PC-3 (cell line): ENCODE measurements at regions not wholly inside any gene's neighbourhood (a gene's known extent, or its start where the extent isn't known, plus 50 kb on each side); places are given as distances from the start of the nearest gene placed in this dataset.

Experiments used
- ATAC-seq: fragments of 200-7000 bp; cut with Tn5 transposase; 2 replicates; pipeline ENCODE4 v1.9.1; 2020; ENCODE audit warnings: mild to moderate bottlenecking, moderate library complexity
- BruUV-seq: library from RNA; stranded (reverse); fragments of 400-500 nt; replicated peaks from 2 replicates; lab custom pipeline; 2021; lab: Mats Ljungman, UMichigan
- CTCF ChIA-PET: fragments of 300-600 bp; sonication (Branson Sonifier 250); formaldehyde crosslinking; loops from one replicate; lab custom pipeline; 2022; ENCODE audit warnings: antibody characterized with exemption; lab: Charles Lee
- POLR2A ChIA-PET: fragments of 300-600 bp; sonication (Branson Sonifier 250); formaldehyde crosslinking; loops from one replicate; lab custom pipeline; 2022; ENCODE audit warnings: antibody characterized with exemption; ENCODE audit not compliant: unreplicated experiment; lab: Charles Lee
- DNase-seq: peaks from one replicate; pipeline ENCODE4 v3.0.0-alpha.2; 2015
- H2AFZ ChIP-seq: fragments of 300-600 bp; sonication (generic); 2 replicates; pipeline ENCODE4 v1.6.0; 2016; ENCODE audit warnings: antibody characterized with exemption, low read length
- H3F3A ChIP-seq: fragments of 300-600 bp; sonication (generic); one replicate; pipeline ENCODE4 v1.6.0; 2017; ENCODE audit warnings: antibody characterized with exemption, low read length, control low read depth, mild to moderate bottlenecking; ENCODE audit not compliant: unreplicated experiment
- H3K27ac ChIP-seq: fragments of 300-600 bp; sonication (generic); 2 replicates; pipeline ENCODE4 v1.5.1; 2016; ENCODE audit warnings: mild to moderate bottlenecking, low read length
- H3K27me3 ChIP-seq: fragments of 300-600 bp; sonication (generic); 2 replicates; pipeline ENCODE4 v1.6.1; 2016; ENCODE audit warnings: low read length, mixed read lengths
- H3K36me3 ChIP-seq: fragments of 300-600 bp; sonication (generic); 2 replicates; pipeline ENCODE4 v1.6.1; 2016; ENCODE audit warnings: low read depth, mixed run types, low read length, mixed read lengths
- H3K4me1 ChIP-seq: fragments of 300-600 bp; sonication (generic); 2 replicates; pipeline ENCODE4 v1.5.1; 2016; ENCODE audit warnings: low read length; ENCODE audit not compliant: insufficient read depth
- H3K4me2 ChIP-seq: fragments of 300-600 bp; sonication (generic); 2 replicates; pipeline ENCODE4 v1.6.0; 2016; ENCODE audit warnings: low read length
- H3K4me3 ChIP-seq: fragments of 300-600 bp; sonication (generic); 2 replicates; pipeline ENCODE4 v1.5.1; 2016; ENCODE audit warnings: mild to moderate bottlenecking, low read length, mixed read lengths
- H3K79me2 ChIP-seq: fragments of 300-600 bp; sonication (generic); 2 replicates; pipeline ENCODE4 v1.6.1; 2017; ENCODE audit warnings: low read length, mixed read lengths
- H3K9ac ChIP-seq: fragments of 300-600 bp; sonication (generic); 2 replicates; pipeline ENCODE4 v1.6.0; 2016; ENCODE audit warnings: mild to moderate bottlenecking, low read length
- H3K9me2 ChIP-seq: fragments of 300-600 bp; sonication (generic); replicated peaks from 2 replicates; pipeline ENCODE4 v1.6.1; 2016; ENCODE audit warnings: mixed run types, low read length, mixed read lengths
- H3K9me3 ChIP-seq: fragments of 300-600 bp; sonication (generic); 2 replicates; pipeline ENCODE4 v1.6.1; 2016; ENCODE audit warnings: low read length, mixed read lengths
- H4K20me1 ChIP-seq: fragments of 300-600 bp; sonication (generic); 2 replicates; pipeline ENCODE4 v1.6.1; 2016; ENCODE audit warnings: low read length, mixed read lengths
- EZH2 ChIP-seq: fragments of 300-600 bp; sonication (generic); IDR thresholded peaks from one replicate; pipeline ENCODE4 v1.6.1; 2017; ENCODE audit warnings: antibody characterized with exemption, mild to moderate bottlenecking, low read length; ENCODE audit not compliant: unreplicated experiment
- EZH2phosphoT487 ChIP-seq: fragments of 300-600 bp; sonication (generic); IDR thresholded peaks from 2 replicates; pipeline ENCODE4 v1.6.1; 2018; ENCODE audit warnings: mild to moderate bottlenecking, antibody characterized with exemption, low read length, borderline replicate concordance
- intact Hi-C: fragments of 100-400 bp; cut with micrococcal nuclease; formaldehyde crosslinking; loops from 2 replicates; pipeline ENCODE4 v1.9.0; 2023
- TF ChIP-seq, protein P1 (sequence below): fragments of 300-600 bp; sonication (generic); conservative IDR thresholded peaks from 2 replicates; pipeline ENCODE4 v1.5.1; 2017; ENCODE audit warnings: antibody characterized with exemption, low read depth, mild to moderate bottlenecking, low read length

DNA sequence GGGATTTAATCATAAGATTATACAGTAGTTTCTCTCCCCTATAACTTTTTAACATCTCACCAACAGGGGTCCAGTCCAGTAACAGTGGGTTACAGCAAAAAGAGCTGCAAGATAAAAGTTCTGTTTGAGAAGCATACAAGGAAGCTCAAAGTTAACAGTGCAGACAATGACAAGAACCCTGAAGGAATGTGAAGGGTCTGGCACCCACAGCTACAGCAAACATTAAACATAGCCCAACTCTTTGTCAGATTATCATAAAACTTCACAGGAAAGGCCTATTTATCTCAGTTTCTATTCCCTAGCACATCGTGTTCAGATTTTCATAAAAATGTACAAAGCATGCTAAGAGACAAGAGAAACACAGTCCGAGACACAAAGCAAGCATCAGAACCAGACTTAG, 309.4 kb downstream of the DIRAS2 start:
- no peak overlapping the region for H3K9ac ChIP-seq
- TF ChIP-seq, protein P1, sequence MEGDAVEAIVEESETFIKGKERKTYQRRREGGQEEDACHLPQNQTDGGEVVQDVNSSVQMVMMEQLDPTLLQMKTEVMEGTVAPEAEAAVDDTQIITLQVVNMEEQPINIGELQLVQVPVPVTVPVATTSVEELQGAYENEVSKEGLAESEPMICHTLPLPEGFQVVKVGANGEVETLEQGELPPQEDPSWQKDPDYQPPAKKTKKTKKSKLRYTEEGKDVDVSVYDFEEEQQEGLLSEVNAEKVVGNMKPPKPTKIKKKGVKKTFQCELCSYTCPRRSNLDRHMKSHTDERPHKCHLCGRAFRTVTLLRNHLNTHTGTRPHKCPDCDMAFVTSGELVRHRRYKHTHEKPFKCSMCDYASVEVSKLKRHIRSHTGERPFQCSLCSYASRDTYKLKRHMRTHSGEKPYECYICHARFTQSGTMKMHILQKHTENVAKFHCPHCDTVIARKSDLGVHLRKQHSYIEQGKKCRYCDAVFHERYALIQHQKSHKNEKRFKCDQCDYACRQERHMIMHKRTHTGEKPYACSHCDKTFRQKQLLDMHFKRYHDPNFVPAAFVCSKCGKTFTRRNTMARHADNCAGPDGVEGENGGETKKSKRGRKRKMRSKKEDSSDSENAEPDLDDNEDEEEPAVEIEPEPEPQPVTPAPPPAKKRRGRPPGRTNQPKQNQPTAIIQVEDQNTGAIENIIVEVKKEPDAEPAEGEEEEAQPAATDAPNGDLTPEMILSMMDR, result no peak
- no peak for TF ChIP-seq EZH2phosphoT487
- TF ChIP-seq EZH2, result no peak
- CTCF ChIA-PET, result no interaction called here
- H3K4me3 ChIP-seq, result no peak overlapping the region
- no peaks in the 10 kb centered on the region for H3K36me3 ChIP-seq
- H2AFZ ChIP-seq, result no peak overlapping the region
- no TSS peak for BruUV-seq
- H4K20me1 ChIP-seq, result no peaks in the 10 kb centered on the region
- ATAC-seq (no peak), DNase-seq (no peak)
- intact Hi-C loops, result no loop called here
- H3K9me2 ChIP-seq, result no peaks in the 10 kb centered on the region
- no peak overlapping the region for H3K27ac ChIP-seq
- H3K4me1 ChIP-seq, result no peaks in the 10 kb centered on the region
- H3K79me2 ChIP-seq, result no peaks in the 10 kb centered on the region
- peaks cover 8% of the 10 kb centered on the region; the same call in 1 of the 2 replicates for H3K27me3 ChIP-seq
- POLR2A ChIA-PET, result no interaction called here
- no peak overlapping the region for H3K4me2 ChIP-seq
- no peaks in the 10 kb centered on the region for H3F3A ChIP-seq
- no peaks in the 10 kb centered on the region for H3K9me3 ChIP-seq

DNA sequence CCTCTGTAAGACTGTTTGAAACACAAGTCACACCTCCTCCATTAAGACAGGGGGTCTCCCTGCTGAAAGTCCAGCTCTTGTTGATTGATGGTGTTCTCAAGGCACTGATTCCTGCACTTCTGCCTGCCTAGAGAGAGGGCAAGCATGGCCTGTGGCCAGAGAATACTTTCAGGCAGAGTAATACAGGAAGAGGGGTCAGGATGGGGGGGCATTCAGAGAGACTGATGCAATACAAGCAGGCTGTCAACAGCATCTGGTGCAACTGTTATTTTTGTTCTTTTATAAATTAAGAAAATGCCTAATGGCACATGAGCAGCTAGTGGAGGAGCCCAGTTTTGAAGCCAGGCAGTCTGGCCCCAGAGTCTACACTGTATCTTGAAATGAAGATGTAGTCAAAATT, 302.2 kb downstream of the DIRAS2 start:
- Histone ChIP-seq H3K9me2 (no peaks in the 10 kb centered on the region), H3K9ac (no peak overlapping the region), H2AFZ (no peak overlapping the region), H3K79me2 (no peaks in the 10 kb centered on the region), H3K4me1 (no peaks in the 10 kb centered on the region), H3K4me2 (no peak overlapping the region), H4K20me1 (no peaks in the 10 kb centered on the region), H3K27ac (no peak overlapping the region), H3K9me3 (no peaks in the 10 kb centered on the region), H3F3A (no peaks in the 10 kb centered on the region), H3K36me3 (no peaks in the 10 kb centered on the region), H3K27me3 (no peaks in the 10 kb centered on the region), H3K4me3 (no peak overlapping the region)
- CTCF ChIA-PET, result no interaction called here
- ATAC-seq (no peak), DNase-seq (no peak)
- intact Hi-C loops, result no loop called here
- BruUV-seq, result no TSS peak
- TF ChIP-seq, protein P1, result no peak
- TF ChIP-seq EZH2phosphoT487 (no peak), EZH2 (no peak)
- POLR2A ChIA-PET, result no interaction called here

DNA sequence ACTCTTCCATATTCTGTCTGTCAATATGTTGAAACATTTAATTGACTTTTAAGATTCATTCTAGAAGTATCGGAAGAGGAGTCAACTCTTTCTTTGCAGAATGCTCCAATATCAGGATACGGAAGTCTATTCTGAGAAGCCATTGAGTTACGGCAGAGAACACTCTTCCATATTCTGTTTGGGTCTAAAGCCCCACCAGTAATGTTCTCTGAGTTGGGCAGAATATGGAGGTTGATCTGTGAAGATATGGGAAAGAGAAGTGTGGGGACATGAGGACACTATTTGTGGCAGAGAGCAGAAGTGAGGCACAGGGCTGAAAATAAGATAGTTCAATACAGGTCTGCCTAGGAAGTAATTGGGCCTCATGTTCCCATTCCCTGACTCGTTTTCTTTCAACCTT, 300.0 kb downstream of the DIRAS2 start:
- Histone ChIP-seq H3K4me3 (no peak overlapping the region), H3F3A (no peaks in the 10 kb centered on the region), H3K9ac (no peak overlapping the region), H3K4me1 (no peaks in the 10 kb centered on the region), H3K27ac (no peak overlapping the region), H2AFZ (no peak overlapping the region), H3K27me3 (no peaks in the 10 kb centered on the region), H3K4me2 (no peak overlapping the region), H3K79me2 (no peaks in the 10 kb centered on the region), H3K36me3 (no peaks in the 10 kb centered on the region), H3K9me3 (no peaks in the 10 kb centered on the region), H4K20me1 (no peaks in the 10 kb centered on the region), H3K9me2 (no peaks in the 10 kb centered on the region)
- ChIA-PET CTCF (no interaction called here), POLR2A (no interaction called here)
- no TSS peak for BruUV-seq
- no peak for ATAC-seq
- intact Hi-C loops, result no loop called here
- no peak for TF ChIP-seq EZH2phosphoT487
- no peak for TF ChIP-seq EZH2
- TF ChIP-seq, protein P1, result no peak
- no peak for DNase-seq
